SH-SY5Y (cell line): ENCODE measurements at regions not wholly inside any gene's neighbourhood (a gene's known extent, or its start where the extent isn't known, plus 50 kb on each side); places are given as distances from the start of the nearest gene placed in this dataset.

Experiments
- GATA2 ChIP-seq: IDR thresholded peaks from 2 replicates; pipeline ENCODE4 v1.6.1; 2011; ENCODE audit warnings: mild to moderate bottlenecking, low read depth, low read length
- GATA3 ChIP-seq: IDR thresholded peaks from 2 replicates; pipeline ENCODE4 v1.6.1; 2011; ENCODE audit warnings: low read depth, mild to moderate bottlenecking, low read length, moderate library complexity

DNA sequence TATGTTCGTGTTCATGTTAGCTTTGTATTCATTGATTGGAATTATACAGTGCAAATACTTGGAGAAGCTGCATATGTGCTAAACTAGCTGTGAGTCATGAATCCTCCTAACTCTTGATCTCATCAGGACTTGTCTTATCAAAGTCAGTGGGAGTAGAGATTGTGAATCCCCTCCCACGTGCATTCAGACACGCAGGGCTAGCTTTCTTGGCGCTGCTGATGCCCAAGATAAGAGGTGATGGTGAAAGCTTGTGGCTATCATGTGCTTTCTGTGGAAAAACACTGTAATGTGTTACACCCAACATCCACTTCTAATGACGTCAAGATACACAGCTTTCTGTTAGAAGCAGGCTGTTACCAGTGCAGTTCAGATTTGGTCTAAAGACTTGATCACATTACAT is 348.7 kb upstream of the HAND2 start:
- TF ChIP-seq GATA2 (peak; percentile 92), GATA3 (peak; percentile 90)
